Sciatic nerve (tissue), 2 donors: ENCODE measurements at regions not wholly inside any gene's neighbourhood (a gene's known extent, or its start where the extent isn't known, plus 50 kb on each side); places are given as distances from the start of the nearest gene placed in this dataset.
"Not testable (repeated sequence)": the region's sequence is repeated elsewhere in the genome, so short reads cannot be mapped to it uniquely, and the experiment has no call there.

ENCODE experiments used
- ATAC-seq: fragments of 200-7000 bp; cut with Tn5 transposase; one replicate; pipeline ENCODE4 v1.9.1; 2020; ENCODE audit warnings: mild to moderate bottlenecking, moderate library complexity
- DNase-seq: peaks from one replicate; pipeline ENCODE4 v3.0.0-alpha.2; 2020; ENCODE audit warnings: low spot score
- intact Hi-C: fragments of 100-400 bp; cut with DNase I; formaldehyde crosslinking; loops from one replicate; pipeline ENCODE4 v1.14.2; 2022
- donor health status: DM: no; HTN: no; CAD: no.
- donor health status: DM: no; HTN: no; CAD: no.

DNA sequence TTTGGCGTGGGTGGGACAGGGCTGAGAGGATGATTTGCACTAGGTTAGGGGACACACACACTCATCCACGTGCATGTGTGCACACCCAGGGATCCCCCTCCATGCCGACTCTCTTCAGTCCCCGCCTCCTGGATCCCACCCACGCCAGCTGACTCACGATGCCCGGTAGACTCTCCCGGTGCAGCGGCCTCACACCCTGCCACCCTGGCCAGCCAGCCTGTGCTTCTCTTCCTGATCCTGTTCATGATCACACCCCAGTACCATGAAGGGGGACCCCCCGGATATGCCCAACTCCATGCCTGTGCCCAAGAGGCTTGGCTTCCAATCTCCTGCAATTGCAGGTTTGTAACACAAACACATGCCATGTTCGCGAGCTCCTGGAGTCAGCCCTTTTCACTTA is 157.8 kb upstream of the HDAC4 start:
- DNase-seq: no peak

DNA sequence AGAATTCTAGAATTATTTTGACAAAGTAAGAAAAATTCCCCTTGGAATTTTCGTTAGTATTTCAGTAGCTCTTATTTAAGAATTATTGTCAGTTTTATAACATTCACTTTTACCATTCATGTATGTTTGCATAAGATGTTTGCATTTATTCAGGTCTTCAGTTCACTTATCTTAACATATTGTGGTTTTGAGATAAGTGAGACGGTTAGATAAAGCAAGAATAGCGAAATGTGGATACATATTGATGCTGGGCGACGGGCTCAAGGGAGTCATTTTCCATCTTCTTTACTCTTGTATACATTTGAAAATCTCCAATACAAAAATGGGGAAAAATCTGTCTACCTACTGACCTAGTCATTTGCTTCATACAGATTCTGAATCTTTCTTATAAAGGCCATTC is 156.7 kb upstream of the HDAC4 start:
- no peak for ATAC-seq
- intact Hi-C loops: no loop called here
- no peak for DNase-seq

More for the DNA sequence above, 157.8 kb upstream of the HDAC4 start:
- ATAC-seq: no peak
- intact Hi-C loops: no loop called here

DNA sequence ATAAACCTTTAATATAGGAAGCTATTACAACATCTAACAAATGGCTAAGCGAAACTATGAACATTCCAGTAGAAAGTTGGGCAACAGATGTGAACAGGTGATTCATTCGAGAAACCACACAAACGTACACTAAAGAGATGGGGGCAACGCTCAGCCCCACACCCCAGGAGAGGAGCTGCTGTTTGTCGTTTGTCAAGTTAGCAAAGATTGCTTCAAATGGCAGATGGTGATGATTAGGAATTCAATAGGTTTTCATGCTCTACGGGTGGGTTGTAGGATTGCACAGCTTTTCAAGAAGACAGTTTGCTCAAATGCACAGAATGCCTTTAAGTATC is 154.7 kb upstream of the HDAC4 start:
- intact Hi-C loops: no loop called here
- DNase-seq (no peak), ATAC-seq (no peak)

DNA sequence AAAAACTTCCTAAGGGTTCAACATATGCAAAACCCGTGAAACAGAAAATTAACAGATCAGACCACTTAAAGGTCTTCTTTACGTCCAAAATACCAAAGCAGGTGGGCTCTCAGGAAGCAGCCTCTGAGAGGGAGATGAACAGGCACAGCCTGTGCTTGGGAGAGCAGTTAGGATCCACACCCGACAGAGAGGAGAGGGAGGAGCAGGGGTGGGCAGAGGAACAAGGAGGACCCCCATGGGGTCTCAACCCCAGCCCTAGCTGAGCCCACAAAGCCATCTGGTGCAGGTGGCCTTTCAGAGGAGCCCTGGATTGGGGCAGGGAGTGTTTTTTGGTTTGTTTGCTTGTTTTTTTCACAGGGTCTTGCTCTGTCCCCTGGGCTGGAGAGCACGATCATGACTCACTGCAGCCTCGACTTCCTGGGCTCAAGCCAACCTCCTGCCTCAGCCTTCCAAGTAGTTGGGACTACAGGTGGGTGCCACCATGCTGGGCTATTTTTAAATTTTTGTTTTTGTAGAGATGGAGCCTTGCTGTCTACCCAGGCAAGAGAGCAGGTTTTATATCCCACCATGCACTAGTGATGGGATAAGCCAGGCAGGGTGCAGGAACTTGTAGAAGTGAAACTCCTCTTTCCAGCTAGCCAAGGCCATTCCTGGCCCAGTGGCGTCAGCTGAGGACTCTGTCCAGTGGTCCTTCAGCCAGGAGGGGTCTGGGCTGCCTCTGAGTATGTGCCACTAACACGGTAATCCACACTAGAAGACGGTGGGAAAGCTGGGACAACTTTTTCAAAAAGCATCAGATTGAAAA is 154.1 kb upstream of the HDAC4 start:
- ATAC-seq (no peak), DNase-seq (no peak)
- intact Hi-C loops: no loop called here

DNA sequence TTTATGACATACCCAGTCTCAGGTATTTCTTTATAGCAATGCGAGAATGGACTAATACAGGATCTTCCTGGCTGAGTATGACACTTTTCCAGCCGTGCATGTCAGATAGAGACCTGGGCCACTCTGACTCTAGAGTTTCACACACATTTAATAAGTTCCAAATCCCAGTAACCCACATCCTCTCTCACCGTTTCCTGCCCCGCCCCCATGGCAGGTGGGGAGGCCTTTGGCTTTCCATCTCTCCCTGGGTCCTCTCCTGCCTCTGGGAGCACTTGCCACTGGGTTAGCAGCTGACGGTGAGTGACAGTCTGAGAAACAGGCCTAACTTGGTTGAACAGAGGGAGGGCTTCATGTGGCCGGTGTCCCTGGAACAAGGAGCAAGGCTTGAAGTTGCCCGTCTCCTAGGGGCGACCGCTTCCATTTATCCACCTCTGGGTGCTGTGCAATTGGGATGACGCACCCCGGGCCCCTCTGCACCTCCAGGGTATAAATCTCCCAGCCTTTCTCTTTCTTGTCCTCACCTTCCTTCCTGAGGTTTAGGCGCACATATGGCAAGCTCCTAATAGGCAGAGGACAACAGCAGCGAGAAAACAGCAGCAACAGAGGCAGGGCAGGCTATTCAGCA is 152.7 kb upstream of the HDAC4 start:
- intact Hi-C loops: no loop called here
- ATAC-seq (no peak), DNase-seq (no peak)

DNA sequence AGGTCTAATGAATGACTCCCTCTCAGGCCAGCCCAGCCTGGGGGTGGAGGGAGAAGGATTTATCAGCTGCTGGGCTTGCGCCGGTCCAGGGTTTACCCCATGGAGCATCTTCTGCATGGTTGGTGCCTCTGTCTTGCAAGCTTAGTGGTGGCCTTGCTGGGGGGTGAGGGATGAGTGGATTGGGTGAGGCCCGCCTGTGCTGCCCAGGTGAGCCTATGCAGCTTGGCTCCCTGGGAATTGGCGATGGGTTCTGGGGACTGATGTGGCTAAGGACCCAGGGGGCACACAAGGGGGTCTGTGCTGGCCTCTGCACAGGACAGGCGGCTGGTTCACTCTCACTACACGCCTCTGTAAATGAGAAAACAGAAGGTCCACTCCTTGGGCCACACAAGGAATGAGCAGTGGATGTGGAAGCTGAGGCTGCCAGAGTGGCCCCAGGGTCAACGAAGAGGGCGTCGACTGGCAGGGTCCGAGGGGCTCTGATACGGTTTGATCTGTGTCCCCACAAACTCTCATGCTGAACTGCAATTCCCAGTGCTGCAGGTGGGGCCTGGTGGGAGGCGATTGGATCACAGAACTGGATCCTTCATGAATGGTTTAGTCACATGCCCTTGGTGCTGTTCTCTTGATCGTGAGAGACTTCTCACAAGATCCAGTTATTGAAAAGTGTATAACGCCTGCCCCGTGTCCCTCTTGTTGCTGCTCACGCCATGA is 151.6 kb upstream of the HDAC4 start:
- intact Hi-C loops: no loop called here
- ATAC-seq (no peak), DNase-seq (no peak)

DNA sequence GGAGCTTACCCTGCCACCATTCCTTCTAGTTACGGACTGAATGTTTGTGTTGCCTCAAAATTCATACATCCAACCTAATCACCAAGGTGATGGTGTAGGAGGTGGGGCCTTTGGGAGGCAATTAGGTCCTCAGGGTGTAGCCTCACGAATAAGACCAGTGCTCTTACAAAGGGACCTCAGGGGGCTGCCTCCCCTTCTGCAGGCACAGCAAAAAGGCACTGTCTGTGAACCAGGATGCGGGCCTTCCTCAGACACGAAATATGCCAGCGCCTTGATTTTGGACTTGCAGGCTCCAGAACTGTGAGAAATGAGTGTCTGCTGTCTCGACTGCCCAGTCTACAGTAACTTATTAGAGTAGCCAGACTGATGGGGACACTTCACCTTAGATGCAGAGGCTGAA is 150.4 kb upstream of the HDAC4 start:
- ATAC-seq (no peak), DNase-seq (peak; percentile 19)
- intact Hi-C loops: no loop called here

DNA sequence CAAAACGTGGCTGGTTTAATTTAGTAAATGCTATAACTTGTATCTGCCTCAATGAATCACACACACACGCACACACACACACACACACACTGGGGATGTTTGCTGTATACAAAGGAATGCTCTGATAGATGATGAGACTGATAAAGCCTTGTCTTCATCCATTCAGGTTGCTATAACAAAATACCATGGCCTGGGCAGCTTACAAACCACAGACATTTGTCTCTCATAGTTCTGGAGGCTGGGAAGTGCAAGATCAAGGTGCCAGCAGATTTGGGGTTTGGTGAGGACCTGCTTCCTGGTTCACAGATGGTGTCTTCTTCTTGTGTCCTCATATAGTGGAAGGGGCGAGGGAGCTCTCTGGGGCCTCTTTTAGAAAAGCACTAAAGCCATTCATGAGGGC is 149.5 kb upstream of the HDAC4 start:
- intact Hi-C loops: no loop called here
- ATAC-seq (no peak), DNase-seq (no peak)

DNA sequence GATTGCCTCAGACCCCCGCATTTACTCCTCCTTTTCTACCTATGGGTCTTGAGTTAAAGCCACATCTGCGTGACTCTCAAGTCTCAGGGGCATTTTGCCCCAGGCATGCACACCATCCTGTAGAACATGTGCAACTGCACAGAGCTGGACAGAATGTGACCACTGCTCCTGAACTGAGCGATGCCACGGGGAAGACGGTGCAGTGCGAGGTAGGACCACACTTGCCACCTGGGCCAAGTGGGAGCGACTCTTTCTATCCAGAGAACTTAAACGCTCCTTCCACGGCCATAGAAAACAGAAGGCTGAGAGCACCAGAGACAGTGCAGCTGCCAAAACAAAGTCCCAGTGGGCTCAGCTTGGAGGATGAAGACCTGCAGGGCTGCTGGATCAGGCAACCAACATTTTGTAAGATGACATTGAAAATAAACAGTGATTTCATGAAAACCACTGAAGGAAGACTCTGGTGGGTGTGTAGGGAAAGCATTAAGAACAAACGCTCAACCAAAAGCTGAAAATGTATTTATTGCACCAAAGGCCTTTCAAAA is 149.0 kb upstream of the HDAC4 start:
- no peak for DNase-seq
- ATAC-seq: peak; percentile 77
- intact Hi-C loops: no loop called here

DNA sequence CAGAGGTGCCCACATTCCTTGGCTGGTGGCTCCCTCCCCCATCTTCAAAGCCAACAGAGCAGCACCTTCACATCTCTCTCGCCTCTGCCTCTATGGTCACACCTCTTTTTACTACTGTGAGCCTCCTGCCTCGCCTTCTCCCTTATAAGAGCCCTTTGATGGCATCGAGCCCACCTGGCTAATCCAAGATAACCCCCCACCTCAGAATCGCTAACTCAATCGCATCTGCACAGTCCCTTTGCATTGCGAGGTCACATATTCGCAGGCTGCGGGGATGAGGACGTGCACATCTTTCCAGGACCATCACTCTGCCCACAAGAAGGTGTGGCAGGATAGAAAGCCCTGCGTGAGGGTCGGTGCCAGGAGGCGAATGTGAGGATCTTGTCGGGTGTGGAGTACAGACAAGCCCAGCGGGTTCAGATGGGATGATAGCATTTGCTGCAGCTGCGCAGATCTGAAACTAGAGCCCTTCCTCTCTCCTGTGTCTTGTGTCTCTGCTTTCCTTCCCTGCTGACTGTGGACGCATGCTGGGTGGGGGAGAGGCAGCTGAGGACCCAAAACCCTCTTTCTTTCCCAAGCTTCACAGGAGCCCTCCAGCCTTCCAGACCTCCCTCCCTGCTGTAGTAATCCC is 148.3 kb upstream of the HDAC4 start:
- intact Hi-C loops: no loop called here
- DNase-seq (no peak), ATAC-seq (no peak)

DNA sequence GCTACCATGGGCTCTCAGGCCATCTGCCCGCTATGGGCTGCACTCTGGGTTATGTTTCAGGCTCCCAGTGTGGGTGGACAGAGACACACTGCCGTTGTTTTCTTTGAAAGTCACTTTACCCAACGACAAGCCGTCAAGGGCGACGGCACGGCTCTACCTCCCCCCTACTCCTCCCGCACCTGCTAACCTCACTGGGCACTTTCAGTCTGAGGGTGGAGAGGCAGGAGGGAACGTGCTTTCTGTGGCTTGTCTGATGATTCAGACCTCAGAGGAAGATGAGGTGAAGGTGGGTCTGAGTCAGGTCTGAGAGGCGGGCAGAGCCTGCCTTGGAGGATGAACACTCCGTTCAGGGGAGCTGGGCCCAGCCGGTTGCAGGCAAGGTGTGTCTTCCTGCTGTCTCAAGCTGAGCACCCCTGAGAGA is 147.6 kb upstream of the HDAC4 start:
- ATAC-seq: no peak
- intact Hi-C loops: no loop called here
- no peak for DNase-seq

DNA sequence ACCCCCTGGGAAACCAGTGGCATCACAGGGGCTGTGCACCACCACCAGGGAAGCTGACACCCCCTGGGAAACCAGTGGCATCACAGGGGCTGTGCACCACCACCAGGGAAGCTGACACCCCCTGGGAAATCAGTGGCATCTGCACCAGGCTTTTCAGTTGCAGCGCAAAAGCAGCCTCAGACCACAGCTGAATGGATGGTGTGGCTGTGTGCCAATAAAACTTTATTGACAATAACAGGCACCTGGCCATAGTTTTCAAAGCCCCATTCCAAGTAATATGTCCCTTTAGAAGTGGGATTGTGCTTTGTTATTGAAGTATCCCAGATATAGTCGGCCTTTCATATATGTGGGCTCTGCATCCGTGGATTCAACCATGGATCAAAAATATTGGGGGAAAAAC is 146.3 kb upstream of the HDAC4 start:
- ATAC-seq, intact Hi-C loops: not testable (repeated sequence)

DNA sequence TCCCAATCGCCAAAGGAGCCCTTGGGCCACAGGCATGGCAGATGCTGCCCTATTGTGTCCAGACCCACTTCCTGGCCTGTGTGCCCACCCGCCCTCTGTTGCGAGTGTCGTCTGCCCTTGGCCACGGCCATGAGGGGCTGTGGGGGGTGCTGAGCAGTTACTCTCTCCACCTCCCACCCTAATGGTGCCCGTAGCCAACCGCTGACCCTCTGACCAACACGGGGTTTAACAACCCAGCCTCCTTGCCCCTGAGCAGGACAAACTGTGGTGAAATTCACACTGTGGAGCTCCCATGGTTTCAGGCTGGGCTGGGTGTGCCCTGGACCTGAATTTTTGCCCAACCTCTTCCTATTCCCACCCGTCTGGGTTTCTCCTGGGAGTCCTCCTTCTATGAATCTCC is 145.7 kb upstream of the HDAC4 start:
- no peak for ATAC-seq
- intact Hi-C loops: no loop called here
- peak; percentile 51 for DNase-seq

More for the DNA sequence above, 146.3 kb upstream of the HDAC4 start:
- not testable (repeated sequence) for DNase-seq

DNA sequence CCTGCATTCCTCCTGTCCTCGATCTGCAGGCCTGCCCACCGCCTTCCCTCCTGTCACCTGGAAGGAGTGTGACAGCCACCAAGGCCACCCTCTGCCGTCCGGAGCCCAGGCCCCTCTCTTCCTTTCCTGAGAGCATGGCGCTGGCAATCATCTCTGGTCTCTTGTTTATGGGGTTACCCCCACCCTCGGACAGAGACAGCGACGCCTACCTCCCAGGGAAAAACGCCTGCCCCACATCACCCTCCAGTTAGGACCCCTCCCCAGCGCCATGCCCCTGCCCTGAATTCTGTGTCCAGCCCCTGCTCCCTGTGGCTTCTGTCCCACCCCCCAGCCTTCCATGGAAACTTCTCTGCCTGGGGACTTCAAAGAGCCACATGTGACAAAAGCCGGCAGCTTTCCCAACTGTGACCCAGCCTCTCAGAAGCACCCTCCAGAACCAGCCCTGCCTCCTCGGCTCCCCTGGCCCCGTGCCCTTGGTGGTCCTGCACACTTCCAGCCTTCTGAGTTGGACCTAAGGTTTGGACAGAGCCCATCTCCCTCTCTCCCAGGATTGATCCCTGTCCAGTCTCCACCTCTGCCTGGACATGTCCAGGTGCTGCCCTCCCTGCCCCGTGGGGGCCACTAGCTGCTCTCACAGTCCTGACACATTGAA is 145.0 kb upstream of the HDAC4 start:
- no peak for DNase-seq
- intact Hi-C loops: no loop called here
- ATAC-seq: no peak

DNA sequence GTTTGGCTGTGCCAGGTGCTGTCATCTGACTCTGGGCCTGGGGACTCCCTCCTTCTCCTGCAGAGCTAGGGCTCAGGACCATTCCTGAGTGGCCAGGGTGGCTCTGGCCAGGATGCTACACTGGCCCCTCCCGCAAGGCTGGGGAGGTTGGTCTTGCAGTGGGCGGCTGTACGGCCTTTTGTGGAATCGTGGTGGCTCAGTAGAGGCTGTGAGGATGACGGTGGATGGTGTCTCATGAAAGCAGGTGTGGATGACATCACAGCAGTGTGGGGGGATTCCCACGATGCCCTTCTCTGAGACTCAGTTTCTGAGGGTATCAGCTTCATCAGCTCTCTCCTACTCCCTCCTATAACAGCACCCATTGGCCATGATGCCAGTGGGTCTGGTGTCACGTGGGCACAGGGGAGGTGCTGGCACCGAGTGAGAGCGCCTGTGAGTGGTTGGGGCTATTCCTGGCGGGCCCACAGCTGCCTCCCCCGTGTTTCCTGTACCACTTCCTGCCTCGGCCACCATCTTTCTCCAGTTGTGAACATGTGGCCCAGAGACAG is 144.2 kb upstream of the HDAC4 start:
- ATAC-seq: no peak
- intact Hi-C loops: no loop called here
- DNase-seq: no peak

DNA sequence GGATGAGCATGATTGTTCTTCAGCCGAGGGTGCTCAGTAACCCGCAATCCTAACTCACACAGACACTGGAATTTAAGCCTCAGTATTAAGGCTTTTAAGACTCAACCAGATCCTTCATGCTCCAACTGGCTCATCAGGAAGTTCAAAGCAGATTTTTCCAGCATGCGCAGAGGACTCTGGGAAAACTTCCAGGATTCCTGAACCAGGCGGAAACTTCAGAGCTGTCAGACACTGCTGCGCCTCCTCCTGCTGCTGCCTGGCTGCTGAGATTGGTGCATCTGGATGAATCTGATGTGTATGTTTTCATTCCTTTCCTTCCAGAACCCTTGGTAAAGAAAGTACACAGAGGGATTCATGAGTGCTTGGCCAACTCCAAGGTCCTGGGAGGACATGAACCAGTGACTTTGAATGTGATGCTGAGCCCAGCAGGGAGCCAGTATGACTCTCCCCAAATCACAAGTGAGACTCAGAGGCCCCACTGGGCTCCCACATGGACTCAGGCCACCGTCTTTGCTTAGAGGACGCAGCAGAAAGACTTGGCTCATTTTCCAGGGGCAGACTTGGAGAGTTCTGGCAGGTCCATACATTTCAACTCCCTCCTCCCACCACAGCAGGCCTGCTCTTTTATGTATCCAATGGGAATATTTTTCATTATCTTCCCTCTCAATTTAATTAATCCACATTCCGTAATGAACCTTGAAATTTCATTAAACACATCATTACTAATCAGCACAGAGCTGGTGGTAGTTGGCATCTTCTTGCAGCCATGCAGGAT is 143.5 kb upstream of the HDAC4 start:
- intact Hi-C loops: no loop called here
- ATAC-seq (peak; percentile 71), DNase-seq (no peak)

DNA sequence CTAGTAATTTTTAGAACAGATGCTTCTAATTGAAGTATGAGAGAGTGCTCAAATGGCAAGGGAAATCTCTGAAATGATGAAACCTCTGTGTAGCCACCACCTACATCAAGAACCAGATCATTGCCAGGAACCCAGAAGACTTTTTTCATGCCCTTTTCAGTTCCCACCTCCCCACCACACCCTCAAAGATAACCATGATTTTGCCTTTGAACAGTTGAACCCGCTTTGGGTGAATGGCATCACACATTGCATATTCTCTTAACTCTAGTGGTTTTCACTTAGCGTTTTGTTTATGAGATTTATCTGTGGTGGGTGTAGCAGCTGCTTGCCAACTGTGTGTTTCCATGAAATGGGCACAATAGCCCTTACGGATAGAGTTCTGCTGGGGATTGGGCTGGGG is 142.9 kb upstream of the HDAC4 start:
- no peak for DNase-seq
- ATAC-seq: no peak
- intact Hi-C loops: no loop called here

DNA sequence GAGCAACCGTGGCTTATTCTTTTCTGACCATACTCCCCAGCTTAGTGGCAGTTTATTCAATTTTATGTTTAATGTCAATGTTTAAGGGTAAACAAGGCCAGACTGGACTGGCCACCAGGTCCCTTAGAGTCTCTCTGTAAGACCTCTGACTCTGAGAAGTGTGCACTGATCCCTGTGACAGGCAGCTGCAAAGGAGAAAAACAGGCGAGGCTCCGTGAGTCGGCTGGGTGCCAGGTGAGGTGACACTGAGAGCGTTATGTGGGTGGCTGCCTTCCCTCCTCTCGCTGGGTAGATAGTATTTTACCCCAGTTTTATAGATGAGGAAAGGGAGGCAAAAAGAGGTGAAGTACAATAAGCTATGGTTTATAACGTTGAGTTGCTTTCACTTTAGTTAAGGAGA is 139.4 kb upstream of the HDAC4 start:
- intact Hi-C loops: no loop called here
- DNase-seq: peak; percentile 45
- ATAC-seq: no peak
